DOHH2 (cell line): ENCODE measurements at regions not wholly inside any gene's neighbourhood (a gene's known extent, or its start where the extent isn't known, plus 50 kb on each side); places are given as distances from the start of the nearest gene placed in this dataset.

Experiments used
- EZH2phosphoT487 ChIP-seq: fragments of 200-600 bp; sonication (generic); IDR thresholded peaks from 2 replicates; pipeline ENCODE4 v1.6.1; 2017; ENCODE audit warnings: borderline replicate concordance, mild to moderate bottlenecking, antibody characterized with exemption, low read length, moderate library complexity, mixed read lengths
- TF ChIP-seq, protein P1 (sequence below): fragments of 200-600 bp; sonication (generic); IDR thresholded peaks from one replicate; pipeline ENCODE4 v1.5.1; 2014; ENCODE audit warnings: antibody characterized with exemption, mild to moderate bottlenecking, low read depth, low read length; ENCODE audit not compliant: poor library complexity, severe bottlenecking

DNA sequence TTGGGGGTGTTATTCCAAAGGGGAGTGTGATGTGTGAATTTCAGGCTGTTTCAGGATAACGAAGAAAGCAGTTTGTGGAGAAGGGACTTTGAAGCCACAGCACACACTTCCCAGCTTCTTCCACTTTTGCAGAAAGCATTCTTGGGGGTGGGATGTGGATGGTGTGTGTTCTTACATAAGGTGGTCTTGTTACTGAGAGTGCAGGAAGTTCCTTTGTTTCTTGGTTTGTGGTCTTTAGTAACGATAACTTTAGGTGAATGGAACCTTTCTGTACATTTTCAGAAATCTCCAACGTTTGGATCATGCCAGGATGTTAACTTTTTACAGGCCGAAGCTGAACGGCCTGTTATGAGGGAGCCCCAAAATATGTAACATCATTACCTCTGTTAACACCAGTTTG, 251.8 kb downstream of the KCNRG start:
- TF ChIP-seq, protein P1, sequence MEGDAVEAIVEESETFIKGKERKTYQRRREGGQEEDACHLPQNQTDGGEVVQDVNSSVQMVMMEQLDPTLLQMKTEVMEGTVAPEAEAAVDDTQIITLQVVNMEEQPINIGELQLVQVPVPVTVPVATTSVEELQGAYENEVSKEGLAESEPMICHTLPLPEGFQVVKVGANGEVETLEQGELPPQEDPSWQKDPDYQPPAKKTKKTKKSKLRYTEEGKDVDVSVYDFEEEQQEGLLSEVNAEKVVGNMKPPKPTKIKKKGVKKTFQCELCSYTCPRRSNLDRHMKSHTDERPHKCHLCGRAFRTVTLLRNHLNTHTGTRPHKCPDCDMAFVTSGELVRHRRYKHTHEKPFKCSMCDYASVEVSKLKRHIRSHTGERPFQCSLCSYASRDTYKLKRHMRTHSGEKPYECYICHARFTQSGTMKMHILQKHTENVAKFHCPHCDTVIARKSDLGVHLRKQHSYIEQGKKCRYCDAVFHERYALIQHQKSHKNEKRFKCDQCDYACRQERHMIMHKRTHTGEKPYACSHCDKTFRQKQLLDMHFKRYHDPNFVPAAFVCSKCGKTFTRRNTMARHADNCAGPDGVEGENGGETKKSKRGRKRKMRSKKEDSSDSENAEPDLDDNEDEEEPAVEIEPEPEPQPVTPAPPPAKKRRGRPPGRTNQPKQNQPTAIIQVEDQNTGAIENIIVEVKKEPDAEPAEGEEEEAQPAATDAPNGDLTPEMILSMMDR: no peak
- no peak for TF ChIP-seq EZH2phosphoT487
